ENCODE measurements at regions not wholly inside any gene's neighbourhood (a gene's known extent, or its start where the extent isn't known, plus 50 kb on each side); places are given as distances from the start of the nearest gene placed in this dataset.

DNA sequence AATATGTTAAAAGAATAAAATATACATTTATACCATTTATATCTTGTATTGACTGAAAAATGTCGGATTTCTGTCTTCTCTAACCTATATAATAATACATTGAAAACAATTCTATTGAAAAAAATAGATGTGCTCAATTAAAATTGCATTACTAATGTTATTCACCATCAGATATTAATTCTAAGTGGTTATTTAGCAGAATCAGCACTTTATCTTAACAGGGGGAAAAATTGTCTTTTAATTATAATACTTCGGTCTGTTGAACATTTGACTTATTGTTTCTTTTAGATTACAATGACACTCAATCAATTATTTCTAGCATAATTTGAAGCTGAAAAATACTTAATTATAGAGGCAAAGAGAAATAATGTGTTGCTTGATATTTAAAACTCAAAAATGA is 220.3 kb downstream of the PABPC4L start:
- Histone ChIP-seq H4K91ac (ENCODE audit: insufficient read depth, low read depth, low read length) (no peak overlapping the region), H2AFZ (replicated peaks; ENCODE audit: low read length, poor library complexity) (no peak overlapping the region), H2BK15ac (ENCODE audit: low read depth, low read length) (no peak overlapping the region), H3K9ac (ENCODE audit: low read depth, low read length) (no peak overlapping the region), H3K4me1 (ENCODE audit: control insufficient read depth, insufficient read depth, low read length) (no peaks in the 10 kb centered on the region), H3K9me3 (ENCODE audit: control insufficient read depth, insufficient read depth, low read length) (no peaks in the 10 kb centered on the region), H3K4ac (ENCODE audit: low read depth, low read length) (no peak overlapping the region), H3K79me1 (ENCODE audit: low read depth in 1 of 2, low read length in 2 of 2) (no peaks in the 10 kb centered on the region), H3K9me1 (ENCODE audit: insufficient read depth, low read length) (no peaks in the 10 kb centered on the region), H3K23ac (ENCODE audit: low read depth, low read length) (no peak overlapping the region), H2AK9ac (replicated peaks; ENCODE audit: low read depth, low read length, poor library complexity) (no peak overlapping the region), H4K5ac (ENCODE audit: low read depth, low read length) (no peak overlapping the region), H3K4me2 (ENCODE audit: low read depth, low read length) (no peak overlapping the region), H4K20me1 (ENCODE audit: insufficient read depth, low read length) (no peaks in the 10 kb centered on the region), H3K27me3 (ENCODE audit: control insufficient read depth, insufficient read depth, low read length) (no peaks in the 10 kb centered on the region), H2BK5ac (ENCODE audit: low read depth, low read length, poor library complexity, severe bottlenecking) (no peak overlapping the region), H3K4me3 (ENCODE audit: insufficient read depth, low read depth, low read length) (no peak overlapping the region), H2BK120ac (ENCODE audit: low read depth, low read length) (no peak overlapping the region), H3K56ac (ENCODE audit: extremely low read depth, insufficient read depth, low read length) (no peak overlapping the region), H3K14ac (replicated peaks; ENCODE audit: low read depth, low read length) (no peak overlapping the region), H2BK20ac (ENCODE audit: low read depth, low read length) (no peak overlapping the region), H3K18ac (ENCODE audit: low read depth, low read length) (no peak overlapping the region), H3K27ac (ENCODE audit: insufficient read depth, low read length) (no peak overlapping the region), H3K36me3 (ENCODE audit: control insufficient read depth, insufficient read depth, low read length) (no peaks in the 10 kb centered on the region), H2AK5ac (ENCODE audit: low read depth, low read length) (no peak overlapping the region), H4K8ac (ENCODE audit: low read depth in 2 of 2, low read length in 2 of 2) (no peak overlapping the region)
- in situ Hi-C loops (cut with MboI; ENCODE audit: low sequenced_read_pairs) = no loop called here
- BruUV-seq (replicated peaks) = no TSS peak
- dilution Hi-C loops (cut with HindIII; ENCODE audit: low sequenced_read_pairs, unreplicated experiment) = no loop called here
- ATAC-seq (ENCODE audit: low read depth) = no peak
- ChIA-PET CTCF (no interaction called here), POLR2A (ENCODE audit: unreplicated experiment) (no interaction called here)
- DNase-seq = no peak
- no CpG with 5 or more reads among the region's 2 CpGs for WGBS, 2 experiments (ENCODE audit: extremely low coverage in 2 of 2, insufficient read length in 1 of 2)
- intact Hi-C loops (cut with micrococcal nuclease) = no loop called here
- TF ChIP-seq MAFK (IDR thresholded peaks at IDR 0.05; ENCODE audit: low read depth, low read length) = peak; percentile 88
- TF ChIP-seq MAZ (IDR thresholded peaks at IDR 0.05; ENCODE audit: borderline replicate concordance, low read depth, low read length) = no peak
- no peak for TF ChIP-seq CEBPB (IDR thresholded peaks at IDR 0.05; ENCODE audit: low read depth, low read length)

Measured in IMR-90 (cell line).